GM12874 (cell line): ENCODE measurements at regions not wholly inside any gene's neighbourhood (a gene's known extent, or its start where the extent isn't known, plus 50 kb on each side); places are given as distances from the start of the nearest gene placed in this dataset.

Experiments
- CTCF ChIP-seq: IDR thresholded peaks from 2 replicates; pipeline ENCODE4 v1.5.1; 2011; ENCODE audit warnings: low read depth, mild to moderate bottlenecking, control low read depth, low read length, moderate library complexity; ENCODE audit not compliant: insufficient read depth

GRCh38 chrX:39144323-39144722 lies 343.1 kb downstream of the MID1IP1 start:
- TF ChIP-seq CTCF = no peak

GRCh38 chrX:39144956-39145355 lies 343.7 kb downstream of the MID1IP1 start:
- TF ChIP-seq CTCF = no peak

GRCh38 chrX:39145859-39146258 lies 344.6 kb downstream of the MID1IP1 start:
- no peak for TF ChIP-seq CTCF

- peak; percentile 68 for TF ChIP-seq CTCF
Observed at GRCh38 chrX:39149761-39150160, 348.5 kb downstream of the MID1IP1 start.

GRCh38 chrX:39150220-39150619 lies 349.0 kb downstream of the MID1IP1 start:
- TF ChIP-seq CTCF = no peak

GRCh38 chrX:39150621-39151020 lies 349.4 kb downstream of the MID1IP1 start:
- no peak for TF ChIP-seq CTCF

- TF ChIP-seq CTCF = peak; percentile 78
Observed at GRCh38 chrX:39152106-39152649, 350.9 kb downstream of the MID1IP1 start.
